RWPE1 (cell line): ENCODE measurements at regions not wholly inside any gene's neighbourhood (a gene's known extent, or its start where the extent isn't known, plus 50 kb on each side); places are given as distances from the start of the nearest gene placed in this dataset.

Source experiments
- CTCF ChIA-PET: fragments of 350-600 bp; sonication (Branson Sonifier 250); formaldehyde crosslinking; extraction: SDS; loops from one replicate; lab custom pipeline; 2021; lab: Yijun Ruan, JAX
- POLR2A ChIA-PET: fragments of 400-600 bp; formaldehyde crosslinking; extraction: SDS; loops from one replicate; lab custom pipeline; 2020; ENCODE audit warnings: antibody characterized with exemption; ENCODE audit not compliant: low non-redundant PET; lab: Yijun Ruan, JAX
- DNase-seq: peaks from one replicate; pipeline ENCODE4 v3.0.0; 2012; ENCODE audit warnings: low spot score
- H3K27ac ChIP-seq: fragments of 450-650 bp; 2 replicates; pipeline ENCODE4 v1.5.1; 2017
- CTCF ChIP-seq: fragments of 450-650 bp; conservative IDR thresholded peaks from 2 replicates; pipeline ENCODE4 v1.5.1; 2017; ENCODE audit warnings: low read depth, mild to moderate bottlenecking

- DNase-seq: no peak
- ChIA-PET POLR2A (no interaction called here), CTCF (interaction anchor here (0.5 to 0.6 kb wide), 2 partner anchors 62 to 1201 kb away, joined by 3 read pairs; no protein-coding TSS in a partner anchor)
- no peak overlapping the region for H3K27ac ChIP-seq
- no peak for TF ChIP-seq CTCF
These were observed 719.3 kb upstream of the ZNF608 start for GRCh38 chr5:125465703-125466102.

- no peak overlapping the region for H3K27ac ChIP-seq
- DNase-seq: no peak
- ChIA-PET CTCF (interaction anchor here (0.7 kb wide), 1 partner anchor 134 kb away, joined by 4 read pairs; no protein-coding TSS in a partner anchor), POLR2A (no interaction called here)
- no peak for TF ChIP-seq CTCF
These were observed 720.8 kb upstream of the ZNF608 start for GRCh38 chr5:125467222-125467621.

GRCh38 chr5:125470280-125470902 lies 724.0 kb upstream of the ZNF608 start:
- no peak for TF ChIP-seq CTCF
- DNase-seq: no peak
- ChIA-PET CTCF (no interaction called here), POLR2A (no interaction called here)
- H3K27ac ChIP-seq: no peak overlapping the region

- CTCF ChIA-PET: interaction anchor here (0.6 to 1.0 kb wide), 2 partner anchors 37 to 1475 kb away, joined by 6 read pairs; no protein-coding TSS in a partner anchor
- DNase-seq: peak; percentile 35
- POLR2A ChIA-PET: no interaction called here
- no peak overlapping the region for H3K27ac ChIP-seq
- TF ChIP-seq CTCF: no peak
These were observed 730.6 kb upstream of the ZNF608 start for GRCh38 chr5:125476901-125477585.

- no peak overlapping the region for H3K27ac ChIP-seq
- no peak for DNase-seq
- POLR2A ChIA-PET: no interaction called here
- CTCF ChIA-PET: interaction anchor here (1.0 kb wide), 1 partner anchor 37 kb away, joined by 6 read pairs; no protein-coding TSS in a partner anchor
- no peak for TF ChIP-seq CTCF
These were observed 731.1 kb upstream of the ZNF608 start for GRCh38 chr5:125477586-125477975.

- DNase-seq: no peak
- TF ChIP-seq CTCF: no peak
- ChIA-PET CTCF (no interaction called here), POLR2A (no interaction called here)
- no peak overlapping the region for H3K27ac ChIP-seq
These were observed 732.2 kb upstream of the ZNF608 start for GRCh38 chr5:125478599-125478998.
